ENCODE measurements at regions not wholly inside any gene's neighbourhood (a gene's known extent, or its start where the extent isn't known, plus 50 kb on each side); places are given as distances from the start of the nearest gene placed in this dataset.

GRCh38 chr10:44702531-44702930, 208.6 kb upstream of the TMEM72 start:
- no peak for DNase-seq (ENCODE audit: low spot score)
- TF ChIP-seq CTCF (IDR thresholded peaks at IDR 0.05; ENCODE audit: extremely low read depth, missing control alignments) = no peak

- no peak for TF ChIP-seq CTCF (IDR thresholded peaks at IDR 0.05; ENCODE audit: extremely low read depth, missing control alignments)
These were observed 207.6 kb upstream of the TMEM72 start for GRCh38 chr10:44703241-44704155.

GRCh38 chr10:44704616-44705015, 206.5 kb upstream of the TMEM72 start:
- TF ChIP-seq CTCF (IDR thresholded peaks at IDR 0.05; ENCODE audit: extremely low read depth, missing control alignments) = no peak
- DNase-seq (ENCODE audit: low spot score) = no peak

More at GRCh38 chr10:44703241-44704155, 207.6 kb upstream of the TMEM72 start:
- DNase-seq (ENCODE audit: low spot score) = no peak

- TF ChIP-seq CTCF (IDR thresholded peaks at IDR 0.05; ENCODE audit: extremely low read depth, missing control alignments) = no peak
- no peak for DNase-seq (ENCODE audit: low spot score)
These were observed 204.4 kb upstream of the TMEM72 start for GRCh38 chr10:44706745-44707144.

- DNase-seq (ENCODE audit: low spot score) = no peak
- no peak for TF ChIP-seq CTCF (IDR thresholded peaks at IDR 0.05; ENCODE audit: extremely low read depth, missing control alignments)
These were observed 197.8 kb upstream of the TMEM72 start for GRCh38 chr10:44713307-44713706.

- TF ChIP-seq CTCF (IDR thresholded peaks at IDR 0.05; ENCODE audit: extremely low read depth, missing control alignments) = no peak
- no peak for DNase-seq (ENCODE audit: low spot score)
These were observed 196.7 kb upstream of the TMEM72 start for GRCh38 chr10:44714451-44714850.

GRCh38 chr10:44715136-44715535, 196.0 kb upstream of the TMEM72 start:
- DNase-seq (ENCODE audit: low spot score) = no peak
- TF ChIP-seq CTCF (IDR thresholded peaks at IDR 0.05; ENCODE audit: extremely low read depth, missing control alignments) = no peak
